ENCODE measurements at regions not wholly inside any gene's neighbourhood (a gene's known extent, or its start where the extent isn't known, plus 50 kb on each side); places are given as distances from the start of the nearest gene placed in this dataset.

- no peak for TF ChIP-seq CREB1 (CRISPR knock-in tag; IDR thresholded peaks at IDR 0.05; ENCODE audit: low read depth)
- no peak for TF ChIP-seq REST (IDR thresholded peaks at IDR 0.05; ENCODE audit: unreplicated experiment)
- no peak for TF ChIP-seq CTCF (conservative IDR thresholded peaks at IDR 0.05; ENCODE audit: low read depth in 2 of 2)
- no peak for TF ChIP-seq EZH2 (IDR thresholded peaks at IDR 0.05; ENCODE audit: low read depth, unreplicated experiment)
Observed at GRCh38 chr13:103517066-103517767, 451.0 kb upstream of the SLC10A2 start.

All from GM23338 (cell line).